ENCODE measurements at regions not wholly inside any gene's neighbourhood (a gene's known extent, or its start where the extent isn't known, plus 50 kb on each side); places are given as distances from the start of the nearest gene placed in this dataset.

DNA sequence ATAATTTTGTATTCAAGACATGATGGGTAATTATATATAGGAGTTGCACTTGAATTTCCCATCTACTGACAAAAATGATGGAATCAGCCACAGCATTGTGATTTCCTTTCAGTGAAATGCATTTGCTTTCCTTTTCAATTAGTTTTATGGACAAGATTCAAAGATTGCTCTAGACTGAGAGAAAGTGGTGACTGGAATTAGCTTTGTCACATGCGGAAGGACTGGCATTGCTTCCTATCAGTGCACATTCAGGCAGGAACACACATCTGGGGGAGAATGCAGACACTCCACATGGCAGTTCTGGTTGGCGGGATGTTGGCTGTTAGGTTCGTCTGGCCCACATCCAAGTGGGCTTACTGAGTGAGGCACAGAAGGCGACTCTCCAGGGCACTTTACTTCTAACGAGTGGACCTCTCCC is 399.3 kb upstream of the RGMA start:
- TF ChIP-seq, protein P1, sequence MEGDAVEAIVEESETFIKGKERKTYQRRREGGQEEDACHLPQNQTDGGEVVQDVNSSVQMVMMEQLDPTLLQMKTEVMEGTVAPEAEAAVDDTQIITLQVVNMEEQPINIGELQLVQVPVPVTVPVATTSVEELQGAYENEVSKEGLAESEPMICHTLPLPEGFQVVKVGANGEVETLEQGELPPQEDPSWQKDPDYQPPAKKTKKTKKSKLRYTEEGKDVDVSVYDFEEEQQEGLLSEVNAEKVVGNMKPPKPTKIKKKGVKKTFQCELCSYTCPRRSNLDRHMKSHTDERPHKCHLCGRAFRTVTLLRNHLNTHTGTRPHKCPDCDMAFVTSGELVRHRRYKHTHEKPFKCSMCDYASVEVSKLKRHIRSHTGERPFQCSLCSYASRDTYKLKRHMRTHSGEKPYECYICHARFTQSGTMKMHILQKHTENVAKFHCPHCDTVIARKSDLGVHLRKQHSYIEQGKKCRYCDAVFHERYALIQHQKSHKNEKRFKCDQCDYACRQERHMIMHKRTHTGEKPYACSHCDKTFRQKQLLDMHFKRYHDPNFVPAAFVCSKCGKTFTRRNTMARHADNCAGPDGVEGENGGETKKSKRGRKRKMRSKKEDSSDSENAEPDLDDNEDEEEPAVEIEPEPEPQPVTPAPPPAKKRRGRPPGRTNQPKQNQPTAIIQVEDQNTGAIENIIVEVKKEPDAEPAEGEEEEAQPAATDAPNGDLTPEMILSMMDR (conservative IDR thresholded peaks at IDR 0.05; ENCODE audit: low read length) = no peak
- TF ChIP-seq EZH2phosphoT487 (IDR thresholded peaks at IDR 0.05; ENCODE audit: borderline replicate concordance) = no peak

All from Loucy (cell line).